CD4-positive, alpha-beta T cell treated with Interleukin-4 for 4 hours (primary cell): ENCODE measurements at regions not wholly inside any gene's neighbourhood (a gene's known extent, or its start where the extent isn't known, plus 50 kb on each side); places are given as distances from the start of the nearest gene placed in this dataset.

Experiments used
- DNase-seq: peaks from one replicate; pipeline ENCODE4 v3.0.0-alpha.2; 2020

GRCh38 chr2:128737546-128737826 lies 418.8 kb upstream of the HS6ST1 start:
- no peak for DNase-seq

GRCh38 chr2:128738446-128739110 lies 419.9 kb upstream of the HS6ST1 start:
- no peak for DNase-seq

DNA sequence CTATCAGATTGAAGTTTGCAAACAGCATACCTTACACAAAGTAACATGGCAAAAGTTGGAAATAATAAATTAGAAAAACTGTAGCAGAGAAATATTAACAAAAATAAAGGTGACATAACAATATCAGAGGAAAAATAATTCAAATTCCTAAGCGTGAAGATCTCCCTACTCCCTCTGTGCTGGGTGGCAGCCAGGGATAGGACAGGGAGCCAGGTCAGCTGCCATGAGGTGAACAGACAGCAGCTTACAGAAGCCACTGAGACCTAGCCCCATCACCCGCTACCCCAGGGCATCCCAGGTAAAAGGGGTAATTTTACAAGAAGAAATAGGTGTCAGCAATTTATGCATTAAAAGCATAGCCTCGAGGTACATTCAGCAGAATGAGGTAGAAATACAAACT lies 423.8 kb upstream of the HS6ST1 start:
- DNase-seq = no peak

- no peak for DNase-seq
These were observed 427.3 kb upstream of the HS6ST1 start for GRCh38 chr2:128745946-128746345.

GRCh38 chr2:128746356-128746755 lies 427.7 kb upstream of the HS6ST1 start:
- no peak for DNase-seq

- no peak for DNase-seq
These were observed 429.7 kb upstream of the HS6ST1 start for GRCh38 chr2:128748336-128748735.

DNA sequence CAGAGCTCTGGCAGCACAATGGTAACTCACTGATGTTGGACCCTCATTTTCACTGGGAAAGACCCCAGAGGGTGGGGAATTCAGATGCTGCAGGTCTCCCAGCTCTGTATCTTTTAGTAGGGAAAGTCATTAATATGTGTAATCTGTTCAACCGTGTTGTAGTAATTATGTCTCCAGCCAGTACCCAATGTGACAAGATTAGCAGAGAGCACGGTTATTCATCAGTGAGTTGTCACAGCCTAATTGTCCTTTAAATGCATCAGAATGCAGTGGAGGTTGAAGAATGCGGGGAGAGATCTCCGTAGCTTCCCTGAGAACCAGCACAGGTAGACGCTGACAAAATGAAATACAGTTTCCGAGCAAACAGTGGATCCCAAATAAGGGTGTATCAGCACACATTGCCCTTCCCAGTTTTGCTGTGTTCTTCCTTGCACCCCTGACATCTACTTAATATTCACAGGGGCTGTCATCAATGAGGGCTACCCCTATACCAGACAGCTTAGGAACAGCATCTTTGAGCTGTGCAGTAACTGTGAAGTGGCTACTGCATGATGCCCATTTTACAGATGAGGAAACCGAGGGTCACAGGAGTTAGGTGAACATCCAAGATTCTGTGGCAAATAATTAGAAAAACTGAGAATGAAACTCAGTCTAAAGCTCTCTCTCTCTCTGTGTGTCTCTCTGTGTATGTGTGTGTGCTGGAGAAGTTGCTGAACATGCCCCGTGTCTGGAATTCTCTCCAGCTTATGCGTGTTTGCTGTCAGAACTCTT lies 430.4 kb upstream of the HS6ST1 start:
- no peak for DNase-seq

DNA sequence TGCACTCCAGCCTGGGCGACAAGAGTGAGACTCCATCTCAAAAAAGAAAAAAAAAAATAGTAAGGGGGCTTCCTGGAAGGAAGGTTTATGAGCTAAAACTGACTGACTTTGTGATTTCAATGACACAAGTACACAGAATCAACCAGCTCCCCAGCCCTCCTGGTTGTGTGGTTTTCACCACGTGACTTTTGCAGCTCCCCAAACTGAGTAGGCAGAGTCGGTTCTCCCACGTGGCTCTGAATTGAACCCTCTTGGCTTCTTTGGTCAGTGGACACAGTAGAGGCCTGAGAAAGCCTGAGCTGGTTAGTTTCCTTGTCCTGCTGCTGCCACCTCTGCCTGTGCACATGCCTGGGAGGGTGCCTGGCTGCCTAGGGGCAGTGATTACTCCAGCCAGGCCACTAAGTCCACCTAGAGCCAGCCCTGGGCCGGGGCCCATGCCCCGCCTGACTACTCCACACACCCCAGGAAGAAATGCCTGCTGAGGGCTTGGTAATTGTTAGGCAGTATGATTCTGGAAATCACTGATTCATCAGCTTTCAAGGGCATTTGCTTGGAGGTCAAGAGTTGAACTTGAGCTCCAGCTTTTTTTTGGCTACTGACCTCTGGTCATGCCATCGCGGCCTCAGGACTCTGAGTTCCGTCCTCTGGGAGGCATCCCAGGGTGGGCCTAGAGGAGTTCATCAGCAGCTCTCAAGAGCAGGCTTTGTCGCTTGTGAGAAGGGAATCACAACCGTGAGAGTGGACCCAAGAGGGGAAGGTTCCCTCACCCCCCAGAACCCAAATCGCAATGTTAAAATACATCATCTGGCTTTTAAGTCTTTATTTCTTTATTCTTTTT lies 431.9 kb upstream of the HS6ST1 start:
- no peak for DNase-seq

- DNase-seq = no peak
These were observed 433.1 kb upstream of the HS6ST1 start for GRCh38 chr2:128751746-128752145.

GRCh38 chr2:128752691-128753263 lies 434.1 kb upstream of the HS6ST1 start:
- no peak for DNase-seq

DNA sequence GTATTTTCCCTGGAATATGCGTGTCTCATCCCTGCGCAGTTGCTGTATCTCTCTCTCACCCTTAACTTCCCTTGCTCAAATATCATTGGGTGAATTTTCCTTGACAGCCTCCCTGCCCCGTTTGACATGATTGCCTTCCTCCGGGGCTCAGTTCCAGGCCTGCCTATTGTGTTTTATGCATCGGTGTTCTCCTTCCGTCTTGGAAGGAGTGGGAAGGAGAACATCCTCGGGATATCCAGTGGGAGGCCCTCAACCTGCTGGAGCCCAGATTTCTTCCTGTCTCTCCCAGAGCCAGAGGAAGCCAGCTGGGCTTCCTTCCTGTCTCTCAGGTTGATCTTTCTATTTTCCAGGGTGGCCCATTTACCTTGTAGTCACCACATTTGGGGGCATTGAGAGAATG lies 434.7 kb upstream of the HS6ST1 start:
- no peak for DNase-seq

GRCh38 chr2:128753800-128754199 lies 435.1 kb upstream of the HS6ST1 start:
- DNase-seq = no peak

DNA sequence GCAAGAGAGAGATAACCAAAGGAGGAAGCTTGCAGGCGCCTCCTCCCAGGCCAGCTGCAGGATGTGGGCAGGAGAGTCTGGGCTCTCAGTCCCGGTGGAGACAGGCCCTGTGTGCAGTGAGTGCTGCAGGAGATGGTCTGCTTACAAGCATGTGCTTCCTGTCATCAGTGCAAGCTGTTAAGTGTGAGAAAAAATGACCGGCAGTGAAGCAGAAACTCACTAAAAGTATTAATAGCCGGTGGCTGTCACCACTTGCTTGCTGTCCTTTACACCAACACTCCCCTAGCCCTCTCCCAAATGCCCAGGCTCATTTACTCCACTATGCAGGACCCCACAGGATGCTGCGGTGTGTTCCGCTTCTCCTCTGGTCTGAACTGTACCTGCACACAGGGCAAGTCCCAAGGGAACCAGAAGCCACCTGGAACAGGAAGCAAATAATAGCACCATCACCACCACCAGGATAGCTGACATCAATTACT lies 435.6 kb upstream of the HS6ST1 start:
- no peak for DNase-seq

DNA sequence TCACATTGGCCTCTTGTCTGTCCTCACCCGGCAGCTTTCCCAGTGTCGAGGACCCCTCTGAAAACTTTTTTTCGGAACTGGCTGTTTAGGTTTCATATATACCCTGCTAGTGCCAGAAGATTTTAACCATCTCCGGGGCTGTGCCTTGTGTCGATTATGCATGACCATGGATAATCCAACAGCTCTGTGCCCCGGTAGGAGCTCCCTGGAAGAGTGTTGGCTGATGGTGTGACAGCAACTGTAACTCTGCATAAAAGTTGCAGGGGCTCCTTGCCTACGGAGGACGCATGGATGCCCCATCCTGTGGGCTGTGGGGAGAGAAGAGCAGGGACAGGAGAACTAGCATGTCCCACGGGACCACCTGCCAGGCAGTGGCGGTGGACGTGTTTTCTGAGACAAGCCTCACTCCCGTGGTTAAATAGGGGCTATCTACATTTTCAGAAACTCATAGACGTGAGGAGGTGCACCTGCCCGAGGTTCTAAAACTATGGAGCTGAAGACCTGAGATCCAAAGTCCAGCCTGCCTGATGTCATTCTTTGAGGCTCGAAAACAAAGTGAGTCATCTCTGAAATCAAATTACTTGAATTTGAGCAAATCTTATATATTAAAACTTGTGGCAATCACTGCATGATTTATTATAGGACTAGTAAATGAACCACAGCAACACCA lies 437.2 kb upstream of the HS6ST1 start:
- no peak for DNase-seq

DNA sequence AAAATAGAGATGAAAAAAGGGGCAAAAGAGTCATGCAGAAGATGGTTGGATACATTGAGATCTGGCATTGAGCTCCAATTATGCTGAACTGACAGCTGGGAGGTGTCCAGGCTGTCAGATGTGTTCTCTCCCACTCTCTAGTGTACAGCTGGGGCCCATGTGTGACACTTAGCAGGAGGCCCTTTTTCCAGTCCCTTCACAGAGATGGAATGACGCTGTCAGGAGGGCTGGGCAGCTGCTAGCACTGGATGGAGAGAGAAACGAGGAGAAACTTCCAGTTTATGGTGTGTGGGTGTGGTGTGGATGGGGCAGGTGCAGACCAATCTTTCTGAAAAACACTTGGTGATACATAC lies 437.7 kb upstream of the HS6ST1 start:
- DNase-seq = no peak

GRCh38 chr2:128765811-128766210 lies 447.1 kb upstream of the HS6ST1 start:
- no peak for DNase-seq

DNA sequence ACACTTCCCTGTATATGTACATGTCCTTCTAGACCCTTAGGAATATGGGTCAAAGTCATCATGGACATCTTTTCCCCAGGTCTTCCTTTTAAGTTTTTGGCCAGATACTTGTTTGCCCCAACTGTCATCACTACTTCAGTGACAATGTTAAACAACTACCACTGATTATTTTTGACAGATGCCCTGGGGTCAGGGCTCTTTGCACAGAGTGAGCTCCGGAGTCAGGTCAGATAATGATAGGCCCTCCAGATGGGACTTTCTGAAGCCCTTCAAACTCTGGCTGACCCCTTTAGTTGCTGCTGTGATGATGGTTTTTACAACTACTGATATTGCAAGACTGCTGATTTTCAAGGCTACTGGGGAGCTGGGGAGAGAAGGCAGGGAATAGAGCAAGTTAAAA lies 449.4 kb upstream of the HS6ST1 start:
- DNase-seq = no peak

GRCh38 chr2:128769457-128770142 lies 450.9 kb upstream of the HS6ST1 start:
- DNase-seq = no peak

- no peak for DNase-seq
These were observed 451.7 kb upstream of the HS6ST1 start for GRCh38 chr2:128770143-128771085.

DNA sequence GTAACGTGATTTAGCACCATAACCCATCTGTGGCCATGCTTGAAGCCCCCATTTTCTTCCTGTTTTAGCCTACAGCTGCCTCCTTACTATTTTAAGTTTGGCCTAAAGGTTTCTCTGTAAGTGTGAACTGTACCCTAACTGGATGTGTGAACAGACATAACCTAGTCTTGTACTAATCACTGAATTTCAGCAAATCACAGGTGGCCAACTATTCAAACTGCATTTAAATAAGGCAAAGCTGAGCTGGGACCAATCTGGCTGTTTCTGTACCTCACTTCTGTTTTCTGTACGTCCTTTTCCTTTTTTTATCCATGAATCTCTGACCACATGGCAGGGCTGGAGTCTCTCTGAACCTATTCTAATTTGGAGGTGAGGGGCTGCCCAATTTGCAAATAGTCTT lies 452.7 kb upstream of the HS6ST1 start:
- DNase-seq = no peak

GRCh38 chr2:128772671-128773070 lies 454.0 kb upstream of the HS6ST1 start:
- no peak for DNase-seq
